Limb (tissue), 2 donors: ENCODE measurements at regions not wholly inside any gene's neighbourhood (a gene's known extent, or its start where the extent isn't known, plus 50 kb on each side); places are given as distances from the start of the nearest gene placed in this dataset.
"Not testable (repeated sequence)": the region's sequence is repeated elsewhere in the genome, so short reads cannot be mapped to it uniquely, and the experiment has no call there.

ENCODE experiments used
- DNase-seq, 2 donors: peaks; one replicate each; pipeline ENCODE4 v3.0.0-alpha.2; 2016; ENCODE audit errors: extremely low spot score in 2 of 2

- no peak for DNase-seq
Observed at GRCh38 chr6:76984572-76984971, 478.7 kb downstream of the HTR1B start.

GRCh38 chr6:76982476-76983199, 480.7 kb downstream of the HTR1B start:
- no peak for DNase-seq

DNA sequence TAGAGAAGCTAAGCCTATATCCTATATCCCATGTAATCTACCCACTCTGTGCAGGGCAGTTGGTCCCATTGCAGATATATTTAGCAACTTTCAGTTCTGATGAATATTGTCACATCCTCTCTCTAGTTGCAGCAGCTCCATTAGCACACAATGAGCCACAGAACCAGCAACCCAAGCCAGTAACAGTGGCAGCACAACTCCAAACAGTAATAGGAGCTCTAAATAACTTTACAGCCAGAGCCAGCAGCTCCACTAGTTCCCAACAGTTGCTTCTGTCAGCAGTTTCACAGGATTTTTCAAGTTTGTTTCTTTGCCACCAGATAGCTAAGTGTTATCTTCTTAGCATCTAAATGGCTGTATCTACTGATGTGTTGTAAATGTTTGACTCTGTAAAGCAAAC, 490.8 kb downstream of the HTR1B start:
- DNase-seq, result no peak

GRCh38 chr6:76959177-76959576, 504.1 kb downstream of the HTR1B start:
- DNase-seq, result not testable (repeated sequence)

- no peak for DNase-seq
Observed at GRCh38 chr6:76942203-76942966, 520.9 kb downstream of the HTR1B start.

- DNase-seq, result no peak
Observed at GRCh38 chr6:76940191-76940590, 523.1 kb downstream of the HTR1B start.

GRCh38 chr6:76914737-76915136, 548.6 kb downstream of the HTR1B start:
- no peak for DNase-seq

- not testable (repeated sequence) for DNase-seq
Observed at GRCh38 chr6:76905541-76905940, 557.8 kb downstream of the HTR1B start.

DNA sequence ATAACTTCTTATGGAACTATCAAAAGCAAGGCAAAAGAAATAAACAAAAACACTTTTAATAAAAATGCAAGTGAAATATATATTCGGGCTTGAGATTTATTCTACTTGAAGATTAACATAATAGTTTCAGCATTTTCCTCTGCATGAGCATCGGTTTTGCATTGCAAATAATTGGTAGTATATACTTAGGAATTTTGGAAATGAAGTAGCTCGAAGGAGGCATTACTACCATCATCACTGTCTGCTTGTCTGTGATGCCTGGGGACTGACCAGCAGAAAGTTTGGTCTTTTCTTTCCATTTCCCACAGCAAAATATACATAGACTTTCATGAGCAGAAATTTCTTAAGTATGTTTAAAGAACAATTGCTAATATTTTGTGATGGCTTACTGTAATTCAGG, 570.7 kb downstream of the HTR1B start:
- DNase-seq, result no peak

GRCh38 chr6:76888351-76888750, 574.9 kb downstream of the HTR1B start:
- DNase-seq, result peak in 1 of 2 donors; percentile 17

- no peak for DNase-seq
Observed at GRCh38 chr6:76886900-76887299, 576.4 kb downstream of the HTR1B start.

- DNase-seq, result peak in 1 of 2 donors; percentile 79
Observed at GRCh38 chr6:76885861-76886301, 577.4 kb downstream of the HTR1B start.

- no peak for DNase-seq
Observed at GRCh38 chr6:76881414-76881813, 581.9 kb downstream of the HTR1B start.

DNA sequence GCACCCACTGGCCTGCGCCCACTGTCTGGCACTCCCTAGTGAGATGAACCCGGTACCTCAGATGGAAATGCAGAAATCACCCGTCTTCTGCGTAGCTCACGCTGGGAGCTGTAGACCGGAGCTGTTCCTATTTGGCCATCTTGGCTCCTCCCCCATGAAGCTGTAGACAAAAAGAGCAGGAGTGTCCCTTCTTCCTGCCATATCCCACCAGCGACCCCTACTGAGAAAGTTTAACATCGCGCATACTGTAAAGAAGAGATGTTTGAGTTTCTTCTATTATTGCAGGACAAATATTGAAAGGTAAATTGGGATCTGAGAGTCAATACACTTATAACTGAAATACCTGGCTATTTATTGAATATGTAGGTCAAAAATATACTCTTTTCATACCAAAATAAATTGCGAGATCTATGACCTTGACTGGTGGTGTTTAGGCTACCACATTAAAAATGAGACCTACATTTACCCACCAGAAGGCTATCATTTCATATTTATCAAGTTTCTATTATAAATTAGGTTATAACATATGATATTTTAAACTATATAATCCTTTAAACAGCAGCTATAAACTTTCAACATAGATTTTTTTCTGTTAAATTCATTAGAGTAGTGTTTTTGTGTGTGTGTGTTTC, 586.3 kb downstream of the HTR1B start:
- no peak for DNase-seq

GRCh38 chr6:76876430-76876829, 586.9 kb downstream of the HTR1B start:
- DNase-seq, result not testable (repeated sequence)

DNA sequence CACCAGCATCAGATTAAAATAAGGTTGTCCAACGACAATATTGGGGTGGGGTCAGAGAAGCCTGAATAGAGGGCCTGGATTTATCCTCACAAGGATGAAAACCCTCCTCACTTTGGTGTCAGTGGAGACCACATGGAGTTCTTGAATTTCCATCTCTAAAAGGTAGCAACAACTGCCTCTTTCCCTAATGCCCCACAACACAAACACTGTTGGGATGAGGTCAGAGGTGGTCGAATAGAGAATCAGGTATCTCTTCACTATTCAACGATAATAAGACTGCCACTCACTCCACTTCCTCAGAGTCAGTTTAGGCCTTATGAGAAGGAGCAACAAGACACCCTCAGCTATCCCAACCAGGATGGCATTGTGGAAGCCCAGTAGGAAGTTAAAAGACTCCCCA, 596.1 kb downstream of the HTR1B start:
- DNase-seq, result no peak

- no peak for DNase-seq
Observed at GRCh38 chr6:76866091-76866915, 597.0 kb downstream of the HTR1B start.

DNA sequence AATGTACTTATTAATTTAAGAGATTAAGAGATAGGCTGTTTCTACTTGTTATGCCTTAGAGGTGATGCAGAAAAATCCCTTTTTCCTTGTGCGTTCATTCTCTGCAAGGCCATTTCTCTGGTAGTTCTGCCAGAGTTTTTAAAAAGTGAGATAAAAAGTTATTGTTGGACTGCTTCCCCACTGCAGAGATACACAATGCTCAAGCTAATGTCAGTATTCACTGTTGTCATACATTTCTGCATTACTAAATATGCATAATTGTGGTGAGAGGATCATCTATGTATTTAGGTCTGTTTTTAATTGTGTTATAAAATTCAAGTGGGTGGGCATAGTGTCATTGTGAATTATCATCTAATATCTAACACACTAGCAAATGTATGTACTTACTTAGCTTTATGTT, 600.4 kb downstream of the HTR1B start:
- DNase-seq, result no peak

- DNase-seq, result no peak
Observed at GRCh38 chr6:76861403-76861802, 601.9 kb downstream of the HTR1B start.

DNA sequence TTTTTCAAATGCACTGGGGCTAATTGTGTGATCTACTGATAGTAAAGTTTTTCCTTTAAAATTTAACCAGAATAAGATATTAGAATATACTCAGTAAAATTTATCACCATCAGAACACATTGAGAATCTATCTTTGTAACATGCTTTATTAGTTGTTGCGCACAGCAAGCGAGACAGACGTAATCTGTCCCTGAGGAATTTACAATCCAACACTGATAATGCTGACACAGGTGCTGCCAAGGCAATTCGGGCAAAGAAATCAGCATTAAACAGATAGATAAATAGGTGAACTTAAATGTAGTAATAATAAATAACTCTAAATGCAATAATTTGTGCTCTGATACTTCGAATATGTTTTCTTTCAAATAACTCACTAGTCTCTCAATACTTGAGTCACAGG, 607.2 kb downstream of the HTR1B start:
- DNase-seq, result no peak

- DNase-seq, result no peak
Observed at GRCh38 chr6:76852776-76853175, 610.5 kb downstream of the HTR1B start.
